CD4-positive, alpha-beta T cell treated with Interleukin-6 at 100 ng/mL for 8 hours (primary cell): ENCODE measurements at regions not wholly inside any gene's neighbourhood (a gene's known extent, or its start where the extent isn't known, plus 50 kb on each side); places are given as distances from the start of the nearest gene placed in this dataset.

Experiments used
- DNase-seq: peaks from one replicate; pipeline ENCODE4 v3.0.0-alpha.2; 2020; ENCODE audit warnings: mixed read lengths, low spot score

- DNase-seq = no peak
Observed at GRCh38 chr4:85260064-85260463, 214.9 kb upstream of the ARHGAP24 start.

GRCh38 chr4:85265234-85265633, 209.7 kb upstream of the ARHGAP24 start:
- DNase-seq = no peak

GRCh38 chr4:85268188-85268587, 206.8 kb upstream of the ARHGAP24 start:
- DNase-seq = no peak

- no peak for DNase-seq
Observed at GRCh38 chr4:85268961-85269360, 206.0 kb upstream of the ARHGAP24 start.

- no peak for DNase-seq
Observed at GRCh38 chr4:85274955-85275354, 200.0 kb upstream of the ARHGAP24 start.

GRCh38 chr4:85280963-85281362, 194.0 kb upstream of the ARHGAP24 start:
- DNase-seq = no peak

GRCh38 chr4:85291226-85291625, 183.7 kb upstream of the ARHGAP24 start:
- no peak for DNase-seq

GRCh38 chr4:85298037-85298436, 176.9 kb upstream of the ARHGAP24 start:
- no peak for DNase-seq

GRCh38 chr4:85302193-85302736, 172.7 kb upstream of the ARHGAP24 start:
- no peak for DNase-seq

- DNase-seq = no peak
Observed at GRCh38 chr4:85302756-85303155, 172.2 kb upstream of the ARHGAP24 start.

GRCh38 chr4:85318415-85318814, 156.5 kb upstream of the ARHGAP24 start:
- DNase-seq = no peak

GRCh38 chr4:85358831-85359230, 116.1 kb upstream of the ARHGAP24 start:
- DNase-seq = no peak

- DNase-seq = no peak
Observed at GRCh38 chr4:85362550-85362949, 112.4 kb upstream of the ARHGAP24 start.

GRCh38 chr4:85367815-85368214, 107.1 kb upstream of the ARHGAP24 start:
- DNase-seq = no peak

- no peak for DNase-seq
Observed at GRCh38 chr4:85368240-85368639, 106.7 kb upstream of the ARHGAP24 start.

- no peak for DNase-seq
Observed at GRCh38 chr4:85368932-85369331, 106.0 kb upstream of the ARHGAP24 start.

GRCh38 chr4:85369703-85370380, 105.1 kb upstream of the ARHGAP24 start:
- DNase-seq = no peak

- DNase-seq = no peak
Observed at GRCh38 chr4:85370400-85371032, 104.4 kb upstream of the ARHGAP24 start.

- no peak for DNase-seq
Observed at GRCh38 chr4:85372966-85373365, 102.0 kb upstream of the ARHGAP24 start.

- no peak for DNase-seq
Observed at GRCh38 chr4:85376285-85376684, 98.7 kb upstream of the ARHGAP24 start.

GRCh38 chr4:85381968-85382367, 93.0 kb upstream of the ARHGAP24 start:
- no peak for DNase-seq

GRCh38 chr4:85391071-85391470, 83.9 kb upstream of the ARHGAP24 start:
- no peak for DNase-seq

- DNase-seq = no peak
Observed at GRCh38 chr4:85391589-85392410, 83.2 kb upstream of the ARHGAP24 start.
